HG02759 (cell line): ENCODE measurements at regions not wholly inside any gene's neighbourhood (a gene's known extent, or its start where the extent isn't known, plus 50 kb on each side); places are given as distances from the start of the nearest gene placed in this dataset.
"Not testable (repeated sequence)": the region's sequence is repeated elsewhere in the genome, so short reads cannot be mapped to it uniquely, and the experiment has no call there.

Source experiments
- ATAC-seq: cut with Tn5 transposase; IDR thresholded peaks from one replicate; pipeline ENCODE4 v1.9.1; 2021; ENCODE audit warnings: mild to moderate bottlenecking, moderate library complexity; ENCODE audit not compliant: unreplicated experiment

- ATAC-seq = no peak
Measured at GRCh38 chr18:8987241-8987640, 115.3 kb upstream of the NDUFV2 start.

- peak; percentile 80 for ATAC-seq
Measured at GRCh38 chr18:8988260-8988871, 114.1 kb upstream of the NDUFV2 start.

DNA sequence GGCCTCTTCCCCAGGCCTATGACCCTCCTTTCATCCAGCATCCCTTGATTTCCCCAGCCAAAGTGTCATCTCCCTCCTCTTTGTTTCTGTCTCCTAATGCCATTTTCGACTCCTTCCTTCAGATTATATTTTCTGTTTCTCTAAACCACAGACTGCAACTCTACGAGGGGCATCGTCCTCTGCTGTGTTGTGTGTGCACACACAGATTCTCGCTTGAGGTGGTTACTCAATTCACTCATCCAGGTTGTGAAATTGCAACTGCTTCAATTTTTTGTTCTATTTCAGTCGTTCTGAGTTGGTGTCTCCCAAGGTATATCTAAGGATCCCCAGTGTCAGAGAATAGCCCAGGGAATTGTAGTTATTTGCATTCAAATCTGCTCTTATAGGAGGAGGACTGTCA is 113.5 kb upstream of the NDUFV2 start:
- ATAC-seq = no peak

DNA sequence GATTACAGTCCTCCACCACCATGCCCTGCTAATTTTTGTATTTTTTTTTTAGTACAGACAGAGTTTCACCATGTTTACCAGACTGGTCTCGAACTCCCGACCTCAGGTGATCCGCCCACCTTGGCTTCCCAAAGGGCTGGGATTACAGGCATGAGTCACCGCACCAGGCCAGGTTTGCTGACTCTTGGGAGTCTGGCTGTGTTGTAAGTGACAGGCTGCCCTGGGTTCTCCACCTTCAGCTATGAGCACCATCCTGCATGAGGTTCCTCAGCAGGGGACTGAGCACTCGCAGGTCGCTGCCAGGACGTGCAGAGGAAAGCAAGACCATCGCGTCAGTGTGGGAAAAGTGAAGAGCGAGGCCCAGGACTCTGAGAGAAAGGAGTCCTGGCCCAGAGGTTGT is 112.6 kb upstream of the NDUFV2 start:
- ATAC-seq = no peak

DNA sequence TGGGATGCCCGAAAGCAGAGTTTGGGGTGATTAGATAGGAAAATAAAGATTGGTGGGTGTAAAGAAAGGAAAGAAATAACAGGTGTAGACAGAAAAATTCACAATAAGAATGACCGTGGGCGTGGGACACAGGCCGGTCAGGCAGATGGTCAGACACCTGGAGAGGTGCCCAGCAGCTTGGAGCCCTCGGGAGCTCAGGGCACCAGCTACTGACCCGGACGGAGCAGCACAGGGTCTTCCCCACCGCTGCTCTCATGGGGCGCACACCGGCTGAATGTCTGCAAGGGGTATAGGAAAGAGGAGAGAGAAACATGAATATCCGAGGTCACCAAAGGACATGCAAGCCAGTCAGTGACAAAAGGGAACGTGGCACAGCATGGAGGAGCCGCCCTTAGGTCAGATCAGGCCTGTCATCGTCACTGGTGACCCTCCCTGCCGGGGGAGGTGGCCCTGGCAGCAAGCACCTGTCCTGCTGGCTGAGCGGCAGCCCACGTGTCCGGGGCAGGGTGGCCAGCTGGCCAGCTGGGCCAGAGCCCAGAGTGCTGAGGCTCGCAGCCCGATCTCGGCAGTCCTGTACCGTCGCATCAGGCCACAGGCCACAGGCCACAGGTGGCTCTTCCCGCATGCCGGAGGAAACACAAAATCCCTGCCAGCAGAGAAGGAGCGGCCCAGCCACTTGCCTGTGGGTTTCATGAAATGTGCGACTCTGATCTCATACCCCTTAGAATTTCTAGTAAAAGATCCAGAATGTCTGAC is 112.0 kb upstream of the NDUFV2 start:
- no peak for ATAC-seq

DNA sequence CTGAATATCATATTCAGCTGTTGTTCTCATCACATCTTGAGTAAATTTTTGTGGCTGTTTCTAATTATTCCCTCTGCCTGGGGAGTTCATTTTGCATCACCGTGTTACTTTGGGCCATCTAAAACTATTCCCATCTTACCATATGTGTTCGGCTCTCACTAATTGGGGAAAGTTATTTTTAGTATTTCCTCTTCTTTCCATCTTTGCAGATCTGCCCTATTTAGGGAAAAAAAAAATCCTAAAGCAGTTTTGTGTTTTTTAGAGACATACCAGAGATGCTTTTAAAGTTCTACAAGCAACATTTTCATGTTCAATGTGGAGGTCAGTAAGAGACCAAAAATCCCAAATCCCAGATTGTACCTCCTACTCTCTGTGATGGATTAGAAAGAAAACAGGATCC is 111.3 kb upstream of the NDUFV2 start:
- no peak for ATAC-seq

GRCh38 chr18:8992500-8992899 is 110.0 kb upstream of the NDUFV2 start:
- not testable (repeated sequence) for ATAC-seq

DNA sequence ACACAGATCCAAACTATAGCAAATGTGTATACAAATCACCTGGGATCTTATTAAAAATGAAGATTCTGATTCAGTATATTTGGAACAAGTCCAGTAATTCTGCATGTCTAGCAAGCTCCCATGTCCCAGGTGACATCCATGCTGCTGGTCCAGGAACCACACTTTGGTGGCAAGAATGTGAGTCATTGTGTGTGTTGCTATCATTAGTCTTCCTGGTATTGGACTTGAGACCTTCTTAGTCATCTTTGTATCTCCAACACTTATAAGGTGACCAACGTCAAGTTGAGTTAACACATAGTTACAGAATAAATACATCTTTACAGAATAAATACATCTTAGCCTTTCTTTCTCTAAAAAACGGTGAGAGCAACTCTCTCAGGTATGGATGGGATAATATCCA is 107.9 kb upstream of the NDUFV2 start:
- ATAC-seq = no peak

DNA sequence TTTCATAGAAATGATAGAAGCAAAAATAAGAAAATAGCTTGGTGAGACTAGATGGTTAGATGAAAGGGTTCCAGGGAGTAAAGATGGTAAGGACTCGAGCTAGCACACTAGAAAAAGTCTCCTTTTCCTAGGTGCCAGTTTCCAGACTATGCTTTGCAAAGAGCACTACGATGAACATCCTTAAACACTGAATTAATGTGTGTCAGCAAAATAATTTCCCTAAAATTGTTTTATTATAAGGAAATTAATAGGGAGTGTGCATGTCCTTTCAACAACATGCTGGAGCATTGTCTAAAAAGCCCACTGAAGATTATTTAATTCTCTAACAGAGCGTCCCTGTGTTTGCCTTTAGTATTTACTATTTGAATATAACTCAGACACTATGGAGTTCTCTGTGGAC is 107.4 kb upstream of the NDUFV2 start:
- no peak for ATAC-seq

- ATAC-seq = no peak
Measured at GRCh38 chr18:8996771-8997432, 105.6 kb upstream of the NDUFV2 start.

DNA sequence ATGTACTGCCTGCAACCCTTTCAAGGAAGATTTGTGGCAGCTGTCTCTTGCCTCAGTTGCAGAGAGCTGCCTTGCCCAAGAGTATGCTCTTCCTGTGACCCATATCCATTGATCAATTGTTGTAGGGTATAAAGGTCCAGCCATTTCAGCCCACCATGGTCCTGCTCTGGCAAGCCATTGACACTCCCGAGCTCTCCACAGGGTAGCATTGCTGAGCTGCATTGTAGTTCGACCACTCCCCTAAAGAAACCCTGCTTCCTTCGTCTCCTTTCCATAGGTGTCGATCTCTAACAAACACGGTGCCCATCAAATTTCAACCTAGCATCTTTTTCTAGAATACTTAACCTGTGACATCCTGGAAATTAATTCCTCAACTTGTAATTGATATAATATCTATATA is 104.9 kb upstream of the NDUFV2 start:
- ATAC-seq = no peak

GRCh38 chr18:8998481-8999217 is 103.8 kb upstream of the NDUFV2 start:
- no peak for ATAC-seq

GRCh38 chr18:8999872-9000271 is 102.6 kb upstream of the NDUFV2 start:
- ATAC-seq = no peak

DNA sequence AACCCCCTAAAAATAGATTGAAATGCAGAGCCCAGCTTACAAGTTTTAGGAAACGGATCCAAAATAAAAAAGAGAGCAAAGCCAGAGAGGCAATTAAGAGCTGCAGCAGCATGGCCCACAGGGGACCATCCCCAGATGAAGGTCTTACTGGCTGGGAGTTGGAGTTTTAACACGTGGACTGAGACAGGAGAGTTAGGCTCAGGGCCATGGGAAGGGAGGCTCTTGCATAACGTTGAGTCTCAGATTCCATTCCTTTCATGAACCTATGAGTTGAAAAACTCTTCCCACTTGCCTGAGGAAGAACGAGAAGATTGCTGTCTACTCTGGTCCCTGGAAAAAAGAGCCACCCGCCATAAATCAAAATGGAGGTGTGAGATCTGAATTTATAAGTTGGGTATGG is 101.8 kb upstream of the NDUFV2 start:
- ATAC-seq = no peak

DNA sequence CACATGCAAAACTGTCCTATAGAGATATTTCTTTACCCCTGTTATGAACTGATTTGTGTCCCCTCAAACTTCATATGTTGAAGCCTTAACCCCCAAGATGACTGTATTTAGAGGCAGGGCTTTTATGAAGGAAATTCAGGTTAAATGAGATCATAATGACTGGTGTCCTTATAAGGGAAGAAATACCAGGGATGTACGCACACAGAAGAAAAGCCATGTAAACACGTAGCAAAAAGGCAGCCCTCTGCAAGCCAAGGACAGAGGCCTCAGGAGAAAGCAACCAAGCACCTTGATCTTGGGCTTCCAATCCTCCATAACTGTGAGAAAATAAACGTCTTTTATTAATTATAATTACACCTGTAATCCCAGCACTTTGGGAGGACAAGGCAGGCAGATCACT is 101.3 kb upstream of the NDUFV2 start:
- ATAC-seq = no peak

DNA sequence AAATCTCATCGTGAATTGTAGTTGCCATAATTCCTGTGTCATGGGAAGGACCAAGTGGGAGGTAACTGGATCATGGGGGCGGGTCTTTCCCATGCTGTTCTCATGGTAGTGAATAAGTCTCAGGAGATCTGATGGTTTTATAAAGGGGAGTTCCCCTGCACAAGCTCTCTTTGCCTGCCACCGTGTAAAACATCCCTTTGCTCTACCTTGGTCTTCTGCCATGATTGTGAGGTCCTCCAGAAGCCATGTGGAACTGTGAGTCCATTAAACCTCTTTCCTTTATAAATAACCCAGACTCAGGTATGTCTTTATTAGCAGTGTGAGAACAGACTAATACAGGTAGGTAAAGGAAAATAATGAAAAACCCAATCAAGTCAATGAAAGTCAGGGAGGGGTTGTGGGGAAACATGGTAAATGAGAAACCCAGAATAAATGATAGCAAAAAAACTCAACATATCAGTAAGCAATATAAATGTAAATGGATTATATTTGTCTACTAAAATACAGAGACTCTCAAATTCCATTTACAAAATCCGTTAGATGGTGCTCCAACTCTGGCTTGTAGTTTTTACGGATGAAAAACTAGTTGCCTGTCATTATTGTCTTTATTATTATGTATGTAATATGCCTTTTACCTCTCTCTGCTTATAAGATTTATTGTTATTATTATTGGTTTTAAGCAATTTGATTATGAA is 98.9 kb upstream of the NDUFV2 start:
- ATAC-seq = no peak

DNA sequence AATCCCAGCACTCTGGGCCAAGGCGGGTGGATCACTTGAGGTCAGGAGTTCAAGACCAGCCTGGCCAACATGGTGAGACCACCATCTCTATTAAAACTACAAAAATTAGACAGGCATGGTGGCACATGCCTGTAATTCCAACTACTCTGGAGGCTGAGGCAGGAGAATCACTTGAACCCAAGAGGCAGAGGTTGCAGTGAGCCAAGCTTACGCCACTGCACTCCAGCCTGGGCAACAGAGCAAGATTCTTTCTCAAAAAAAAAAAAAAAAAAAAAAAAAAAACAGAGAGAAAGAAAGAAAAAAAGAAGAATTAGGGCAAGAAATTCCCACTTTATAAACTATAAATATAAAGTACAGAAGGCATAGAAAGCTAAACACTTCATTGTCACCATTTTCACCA is 98.2 kb upstream of the NDUFV2 start:
- not testable (repeated sequence) for ATAC-seq

DNA sequence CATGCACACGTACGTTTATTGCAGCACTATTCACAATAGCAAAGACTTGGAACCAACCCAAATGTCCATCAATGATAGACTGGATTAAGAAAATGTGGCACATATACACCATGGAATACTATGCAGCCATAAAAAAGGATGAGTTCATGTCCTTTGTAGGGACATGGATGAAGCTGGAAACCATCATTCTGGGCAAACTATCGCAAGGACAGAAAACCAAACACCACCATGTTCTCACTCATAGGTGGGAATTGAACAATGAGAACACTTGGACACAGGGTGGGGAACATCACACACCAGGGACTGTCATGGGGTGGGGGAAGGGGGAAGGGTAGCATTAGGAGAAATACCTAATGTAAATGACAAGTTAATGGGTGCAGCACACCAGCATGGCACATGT is 94.8 kb upstream of the NDUFV2 start:
- ATAC-seq = not testable (repeated sequence)

DNA sequence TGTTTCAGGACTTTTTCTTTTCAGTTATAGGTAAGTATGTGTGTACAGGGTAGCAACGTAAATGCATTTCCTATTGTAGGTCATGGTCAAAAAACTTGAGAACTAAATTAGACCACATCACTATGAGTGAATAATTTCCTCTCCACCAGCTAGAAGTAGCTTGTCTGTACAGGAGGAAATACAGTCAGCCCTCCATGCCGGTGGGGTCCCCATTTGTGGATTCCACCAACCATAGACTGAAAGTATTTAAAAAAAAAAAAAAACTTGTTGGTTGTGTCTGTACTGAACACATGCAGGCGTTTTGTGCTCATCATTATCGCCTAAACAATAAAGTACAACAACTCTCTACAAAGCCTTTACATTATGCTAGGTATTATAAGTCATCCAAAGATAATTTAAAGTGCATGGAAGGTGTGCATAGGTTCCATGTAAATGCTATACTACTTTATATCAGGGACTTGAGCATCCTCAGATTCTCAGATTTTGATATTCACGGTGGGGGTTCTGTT is 94.2 kb upstream of the NDUFV2 start:
- ATAC-seq = no peak

- ATAC-seq = no peak
Measured at GRCh38 chr18:9008709-9009635, 93.5 kb upstream of the NDUFV2 start.
